Uterus (tissue), 2 donors: ENCODE measurements at regions not wholly inside any gene's neighbourhood (a gene's known extent, or its start where the extent isn't known, plus 50 kb on each side); places are given as distances from the start of the nearest gene placed in this dataset.

ENCODE experiments used
- POLR2A ChIP-seq, 2 donors: fragments of 450-650 bp; IDR thresholded peaks; one replicate each; pipeline ENCODE4 v1.6.1; 2016; ENCODE audit warnings: antibody characterized with exemption in 2 of 2, mild to moderate bottlenecking in 1 of 2, moderate library complexity in 1 of 2
- TF ChIP-seq, protein P1 (sequence below), 4 experiments: fragments of 200-600 bp in 2 of 4; fragments of 450-650 bp in 2 of 4; sonication (generic) in 2 of 4; IDR thresholded peaks; one replicate each; pipeline ENCODE4 v1.5.1; 2016 to 2019; ENCODE audit warnings: antibody characterized with exemption in 4 of 4, mild to moderate bottlenecking in 2 of 4, moderate library complexity in 1 of 4

DNA sequence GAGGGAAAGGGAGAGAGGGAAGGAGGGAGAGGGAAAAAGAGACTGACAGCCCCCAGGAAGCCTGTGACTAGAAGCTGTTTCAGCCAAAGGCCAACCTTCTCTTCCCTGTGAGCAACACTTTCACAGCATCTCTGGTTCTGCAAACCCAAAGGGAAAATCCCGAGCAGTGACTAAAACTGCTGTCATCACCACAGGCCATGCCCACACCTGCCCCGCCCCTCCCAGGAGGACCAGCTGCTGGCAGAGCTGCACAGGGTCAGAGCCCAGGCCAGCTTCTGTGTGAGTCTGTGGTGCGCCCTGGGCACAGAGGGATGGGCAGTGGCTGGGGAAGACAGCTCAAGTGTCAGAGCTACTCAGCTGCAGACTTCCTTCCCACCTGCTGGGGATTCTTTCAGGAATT is 64.9 kb upstream of the OTOS start:
- TF ChIP-seq, protein P1, sequence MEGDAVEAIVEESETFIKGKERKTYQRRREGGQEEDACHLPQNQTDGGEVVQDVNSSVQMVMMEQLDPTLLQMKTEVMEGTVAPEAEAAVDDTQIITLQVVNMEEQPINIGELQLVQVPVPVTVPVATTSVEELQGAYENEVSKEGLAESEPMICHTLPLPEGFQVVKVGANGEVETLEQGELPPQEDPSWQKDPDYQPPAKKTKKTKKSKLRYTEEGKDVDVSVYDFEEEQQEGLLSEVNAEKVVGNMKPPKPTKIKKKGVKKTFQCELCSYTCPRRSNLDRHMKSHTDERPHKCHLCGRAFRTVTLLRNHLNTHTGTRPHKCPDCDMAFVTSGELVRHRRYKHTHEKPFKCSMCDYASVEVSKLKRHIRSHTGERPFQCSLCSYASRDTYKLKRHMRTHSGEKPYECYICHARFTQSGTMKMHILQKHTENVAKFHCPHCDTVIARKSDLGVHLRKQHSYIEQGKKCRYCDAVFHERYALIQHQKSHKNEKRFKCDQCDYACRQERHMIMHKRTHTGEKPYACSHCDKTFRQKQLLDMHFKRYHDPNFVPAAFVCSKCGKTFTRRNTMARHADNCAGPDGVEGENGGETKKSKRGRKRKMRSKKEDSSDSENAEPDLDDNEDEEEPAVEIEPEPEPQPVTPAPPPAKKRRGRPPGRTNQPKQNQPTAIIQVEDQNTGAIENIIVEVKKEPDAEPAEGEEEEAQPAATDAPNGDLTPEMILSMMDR (IDR thresholded peaks at IDR 0.05), result no peak
- TF ChIP-seq POLR2A (IDR thresholded peaks at IDR 0.05), result no peak
